HCT116 (cell line): ENCODE measurements at regions not wholly inside any gene's neighbourhood (a gene's known extent, or its start where the extent isn't known, plus 50 kb on each side); places are given as distances from the start of the nearest gene placed in this dataset.

Source experiments
- ATAC-seq: fragments of 200-7000 bp; cut with Tn5 transposase; 2 replicates; pipeline ENCODE4 v1.9.1; 2020; ENCODE audit warnings: mild to moderate bottlenecking, moderate library complexity
- BruUV-seq: library from RNA; stranded (reverse); fragments of 400-500 nt; replicated peaks from 2 replicates; lab custom pipeline; 2021; lab: Mats Ljungman, UMichigan
- CTCF ChIA-PET: fragments of 300-600 bp; sonication (Branson Sonifier 250); formaldehyde crosslinking; loops from one replicate; lab custom pipeline; 2021; ENCODE audit warnings: antibody characterized with exemption; lab: Charles Lee
- POLR2A ChIA-PET: fragments of 300-600, 350-600 bp; sonication (Branson Sonifier 250); formaldehyde crosslinking; loops from one replicate; lab custom pipeline; 2021; ENCODE audit warnings: antibody characterized with exemption; lab: Charles Lee
- RAD21 ChIA-PET, 2 experiments: fragments of 300-600 bp; sonication (Branson Sonifier 250); formaldehyde crosslinking; loops; one replicate each; lab custom pipeline; 2023; ENCODE audit warnings: low total read pairs in 2 of 2; ENCODE audit not compliant: uncharacterized antibody in 2 of 2, unreplicated experiment in 2 of 2, low non-redundant PET in 1 of 2; lab: Charles Lee
- DNase-seq: peaks from one replicate; pipeline ENCODE4 v3.0.0-alpha.2; 2010; ENCODE audit warnings: low read depth, low spot score
- H2AFZ ChIP-seq: fragments of 200-600 bp; shearing (Covaris generic), sonication (generic); 2 replicates; pipeline ENCODE4 v1.6.1; 2017; ENCODE audit warnings: low read depth, mixed run types, mixed read lengths, antibody characterized with exemption, low read length; ENCODE audit not compliant: poor library complexity, severe bottlenecking
- H3K27ac ChIP-seq: 2 replicates; pipeline ENCODE4 v1.5.1; 2012; ENCODE audit warnings: low read depth, low read length
- H3K27me3 ChIP-seq: fragments of 200-600 bp; sonication (generic); 2 replicates; pipeline ENCODE4 v1.6.1; 2016; ENCODE audit warnings: mixed run types, low read length, mixed read lengths; ENCODE audit not compliant: insufficient read depth
- H3K36me3 ChIP-seq, 2 experiments: fragments of 200-500 bp in 1 of 2; fragments of 200-600 bp in 1 of 2; sonication (Bioruptor generic) in 1 of 2; sonication (generic) in 1 of 2; 2 replicates each; pipeline versions ENCODE4 v1.5.1 to v1.6.1; 2014 to 2016; ENCODE audit warnings: low read length in 2 of 2, inconsistent platforms in 1 of 2, mixed read lengths in 1 of 2, mixed run types in 1 of 2; ENCODE audit not compliant: insufficient read depth in 2 of 2, control insufficient read depth in 1 of 2
- H3K4me1 ChIP-seq, 2 experiments: fragments of 200-600 bp in 1 of 2; sonication (generic) in 1 of 2; 2 replicates each; pipeline versions ENCODE4 v1.5.1 to v1.6.1; 2012 to 2017; ENCODE audit warnings: low read length in 2 of 2, inconsistent platforms in 1 of 2, mild to moderate bottlenecking in 1 of 2, mixed read lengths in 1 of 2, mixed run types in 1 of 2, moderate library complexity in 1 of 2; ENCODE audit not compliant: insufficient read depth in 2 of 2, control insufficient read depth in 1 of 2
- H3K4me2 ChIP-seq: fragments of 200-600 bp; sonication (generic); 2 replicates; pipeline ENCODE4 v1.6.1; 2017; ENCODE audit warnings: mixed run types, low read length, mixed read lengths
- H3K4me3 ChIP-seq, 2 experiments: fragments of 200-600 bp in 1 of 2; sonication (generic) in 1 of 2; replicated peaks in 1 of 2; 2 replicates each; pipeline ENCODE4 v1.5.1; 2011 to 2016; ENCODE audit warnings: low read length in 2 of 2, control low read depth in 1 of 2, low read depth in 1 of 2, mild to moderate bottlenecking in 1 of 2, mixed read lengths in 1 of 2, mixed run types in 1 of 2
- H3K79me2 ChIP-seq: fragments of 200-600 bp; sonication (generic); 2 replicates; pipeline ENCODE4 v1.6.1; 2017; ENCODE audit warnings: mild to moderate bottlenecking, mixed run types, low read length, moderate library complexity, mixed read lengths; ENCODE audit not compliant: insufficient read depth
- H3K9ac ChIP-seq: fragments of 200-600 bp; sonication (generic); 2 replicates; pipeline ENCODE4 v1.6.1; 2016; ENCODE audit warnings: low read length, mixed read lengths
- H3K9me2 ChIP-seq: fragments of 200-600 bp; sonication (generic), shearing (Covaris generic); 2 replicates; pipeline ENCODE4 v1.6.1; 2017; ENCODE audit warnings: mixed run types, mild to moderate bottlenecking, moderate library complexity; ENCODE audit not compliant: insufficient read depth
- H3K9me3 ChIP-seq, 2 experiments: fragments of 200-500 bp in 1 of 2; fragments of 200-600 bp in 1 of 2; sonication (Bioruptor generic) in 1 of 2; sonication (generic) in 1 of 2; 2 replicates each; pipeline ENCODE4 v1.6.1; 2014 to 2017; ENCODE audit warnings: low read length in 2 of 2, mixed read lengths in 2 of 2, inconsistent platforms in 1 of 2, low read depth in 1 of 2, mild to moderate bottlenecking in 1 of 2, mixed run types in 1 of 2, moderate library complexity in 1 of 2; ENCODE audit not compliant: control insufficient read depth in 1 of 2, insufficient read depth in 1 of 2
- H4K20me1 ChIP-seq: fragments of 200-600 bp; sonication (generic), shearing (Covaris generic); 2 replicates; pipeline ENCODE4 v1.6.1; 2017; ENCODE audit warnings: mixed run types, mild to moderate bottlenecking, moderate library complexity; ENCODE audit not compliant: insufficient read depth
- ATF3 ChIP-seq: IDR thresholded peaks from 2 replicates; pipeline ENCODE4 v1.6.1; 2012
- POLR2AphosphoS5 ChIP-seq: IDR thresholded peaks from 2 replicates; pipeline ENCODE4 v1.6.1; 2011; ENCODE audit warnings: mild to moderate bottlenecking, low read depth, low read length, moderate library complexity
- REST ChIP-seq: IDR thresholded peaks from 2 replicates; pipeline ENCODE4 v1.6.1; 2012; ENCODE audit warnings: low read depth
- SP1 ChIP-seq: IDR thresholded peaks from 2 replicates; pipeline ENCODE4 v1.6.1; 2012; ENCODE audit warnings: low read depth
- ZBTB33 ChIP-seq: IDR thresholded peaks from 2 replicates; pipeline ENCODE4 v1.6.1; 2011; ENCODE audit warnings: mild to moderate bottlenecking, low read length, moderate library complexity; ENCODE audit not compliant: insufficient replicate concordance; ENCODE audit errors: extremely low read depth
- ZFX ChIP-seq: fragments of 450-650 bp; IDR thresholded peaks from 2 replicates; pipeline ENCODE4 v1.6.1; 2017
- intact Hi-C: fragments of 100-400 bp; cut with micrococcal nuclease; formaldehyde crosslinking; loops from 2 replicates; pipeline ENCODE4 v1.10.0; 2022

GRCh38 chr6:12535586-12536314 is 180.8 kb upstream of the PHACTR1 start:
- no peak overlapping the region for H3K9ac ChIP-seq
- ChIA-PET POLR2A (no interaction called here), RAD21 (no interaction called here), CTCF (no interaction called here)
- H3K4me3 ChIP-seq, result no peak overlapping the region
- H3K9me3 ChIP-seq, result no peaks in the 10 kb centered on the region
- no peaks in the 10 kb centered on the region for H3K36me3 ChIP-seq
- no peak overlapping the region for H2AFZ ChIP-seq
- no peaks in the 10 kb centered on the region for H3K79me2 ChIP-seq
- H3K27ac ChIP-seq, result no peak overlapping the region
- no peaks in the 10 kb centered on the region for H4K20me1 ChIP-seq
- BruUV-seq, result no TSS peak
- H3K27me3 ChIP-seq, result 0 out of 2 replicates have a peak, but pooled peaks cover 3% of the 10 kb centered on the region
- ATAC-seq (no peak), DNase-seq (no peak)
- no peak for TF ChIP-seq SP1
- TF ChIP-seq REST, result no peak
- TF ChIP-seq ZFX, result no peak
- TF ChIP-seq ATF3, result no peak
- no peak for TF ChIP-seq POLR2AphosphoS5
- no peak for TF ChIP-seq ZBTB33
- H3K4me1 ChIP-seq, result no peaks in the 10 kb centered on the region
- intact Hi-C loops, result no loop called here
- no peak overlapping the region for H3K4me2 ChIP-seq
- no peaks in the 10 kb centered on the region for H3K9me2 ChIP-seq
